Activated CD4-positive, alpha-beta T cell treated with anti-CD3 and anti-CD28 coated beads for 48 hours (primary cell): ENCODE measurements at regions not wholly inside any gene's neighbourhood (a gene's known extent, or its start where the extent isn't known, plus 50 kb on each side); places are given as distances from the start of the nearest gene placed in this dataset.
"Not testable (repeated sequence)": the region's sequence is repeated elsewhere in the genome, so short reads cannot be mapped to it uniquely, and the experiment has no call there.

Experiments
- DNase-seq: peaks from one replicate; pipeline ENCODE4 v3.0.0-alpha.2; 2020

DNA sequence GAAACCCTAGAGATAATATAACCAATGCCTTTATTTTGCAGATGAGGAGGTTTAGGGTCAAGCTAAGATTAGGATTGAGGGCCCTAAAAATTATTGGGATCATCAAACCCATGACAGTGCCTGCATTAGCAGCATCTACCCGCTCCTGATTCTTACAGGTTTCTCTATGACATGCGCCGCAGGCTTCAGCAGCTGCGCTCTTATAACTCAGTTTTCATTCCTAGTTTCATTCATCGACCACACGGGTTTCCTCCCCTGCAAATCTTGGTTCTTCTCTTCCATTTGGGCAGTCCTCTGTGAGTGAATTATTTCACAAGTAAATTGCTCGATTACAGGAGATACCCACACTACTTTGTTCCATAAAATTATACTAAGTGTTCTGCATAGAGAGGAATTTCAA, 137.2 kb downstream of the SLC24A2 start:
- no peak for DNase-seq

DNA sequence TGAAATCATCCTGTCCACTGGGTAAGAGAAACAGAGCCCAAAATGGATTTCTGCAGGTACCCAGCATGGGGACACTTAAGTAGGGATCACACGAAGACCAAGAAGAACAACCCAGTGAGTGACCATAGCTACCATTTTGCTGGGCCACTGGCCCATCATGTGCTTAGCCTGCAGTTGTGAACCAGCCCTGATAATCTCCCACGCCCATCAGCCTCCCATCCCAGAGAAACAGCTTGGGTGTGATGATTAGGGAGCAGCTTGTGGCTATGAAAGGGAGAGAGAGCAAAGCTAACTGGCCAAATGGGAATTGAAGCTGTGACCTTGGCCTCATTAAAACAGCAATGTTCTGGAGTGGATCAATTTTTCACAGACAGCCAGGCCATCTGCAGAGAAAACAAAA, 138.5 kb downstream of the SLC24A2 start:
- DNase-seq = no peak

DNA sequence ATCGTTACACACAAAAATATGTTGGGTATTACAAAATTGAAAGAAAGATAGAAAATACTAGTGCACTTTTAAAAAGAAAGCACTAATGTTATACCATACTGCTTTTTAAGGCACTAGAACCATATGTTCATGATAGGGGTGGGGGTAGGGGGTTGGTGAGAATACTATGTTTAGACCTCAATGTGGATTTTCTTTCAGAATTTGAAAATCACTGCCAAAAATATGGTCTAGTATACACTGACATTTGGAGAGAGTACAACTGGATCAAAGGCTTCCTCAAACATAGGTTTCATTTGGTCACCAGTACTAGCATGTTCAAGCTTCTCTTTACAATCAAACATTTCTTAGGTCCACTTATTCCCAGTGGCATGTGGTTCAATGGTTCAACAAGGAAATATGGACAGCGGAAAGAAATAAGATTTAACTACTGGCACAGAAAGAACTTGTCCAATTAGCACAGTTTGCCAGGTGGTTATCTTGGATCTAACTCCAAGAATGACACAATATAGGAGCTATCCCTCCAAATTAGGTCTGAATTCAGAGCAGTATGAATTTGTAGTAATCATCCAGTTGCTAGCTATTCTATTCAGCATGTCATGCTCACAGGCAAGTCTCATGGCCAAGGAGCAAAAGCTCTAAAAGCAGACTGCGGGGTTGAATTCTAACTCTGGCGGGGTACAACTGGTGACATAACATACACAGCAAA, 139.3 kb downstream of the SLC24A2 start:
- DNase-seq = no peak

DNA sequence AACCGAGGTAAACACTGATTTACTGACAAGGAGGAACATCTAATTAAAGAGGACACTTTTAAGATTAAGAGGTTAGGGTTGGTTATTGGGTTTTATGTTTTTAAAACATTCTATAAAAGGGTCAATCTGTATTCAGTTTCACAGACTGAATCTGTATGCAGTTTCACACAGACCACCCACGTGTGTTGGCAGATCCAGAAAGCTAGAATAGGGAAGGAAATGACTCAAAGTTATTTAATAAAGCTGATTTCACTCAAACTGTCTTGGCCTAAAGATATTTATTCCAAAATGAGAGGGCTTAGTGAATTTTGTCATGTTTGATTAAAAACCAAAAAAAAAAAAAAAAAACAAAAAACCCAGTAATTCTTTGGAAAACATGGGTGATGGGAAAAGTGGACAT, 140.2 kb downstream of the SLC24A2 start:
- no peak for DNase-seq

DNA sequence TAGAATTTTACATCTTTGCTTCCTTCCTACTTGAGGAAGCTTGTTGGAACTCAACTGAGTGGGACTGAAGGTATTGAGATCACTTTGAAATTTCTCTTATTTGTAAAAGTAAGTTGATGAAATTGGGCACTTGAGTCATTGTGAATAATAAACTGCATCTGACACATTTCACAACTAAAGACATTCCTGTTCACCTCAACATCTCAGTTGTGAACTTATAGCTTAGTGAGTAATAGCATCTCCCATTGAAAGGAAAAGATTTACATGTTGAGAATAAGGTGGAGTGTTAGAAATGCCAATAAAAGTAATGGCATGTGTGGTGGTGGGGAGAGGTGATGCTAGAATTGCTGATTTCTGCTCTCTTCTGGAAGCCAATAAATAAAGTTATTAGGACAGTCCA, 145.0 kb downstream of the SLC24A2 start:
- no peak for DNase-seq

DNA sequence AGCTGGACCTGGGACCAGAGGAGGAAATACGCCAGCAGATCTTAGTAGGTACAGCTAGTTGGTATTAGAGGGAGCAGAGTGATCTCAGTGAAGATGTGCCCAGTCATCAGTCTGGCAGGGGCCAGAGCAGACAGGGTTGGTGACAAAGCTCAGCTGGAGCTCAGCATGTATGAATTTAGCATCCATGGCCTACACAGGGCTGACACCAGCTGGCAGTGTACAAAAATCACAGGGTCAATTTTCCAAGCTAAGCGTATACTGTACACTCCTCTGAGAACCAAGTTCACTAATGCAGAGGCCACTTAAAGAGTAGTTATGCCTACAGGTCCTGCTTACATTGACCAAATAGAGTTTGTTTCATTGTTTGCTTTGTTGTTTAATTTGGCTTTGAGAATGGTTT, 146.6 kb downstream of the SLC24A2 start:
- no peak for DNase-seq

DNA sequence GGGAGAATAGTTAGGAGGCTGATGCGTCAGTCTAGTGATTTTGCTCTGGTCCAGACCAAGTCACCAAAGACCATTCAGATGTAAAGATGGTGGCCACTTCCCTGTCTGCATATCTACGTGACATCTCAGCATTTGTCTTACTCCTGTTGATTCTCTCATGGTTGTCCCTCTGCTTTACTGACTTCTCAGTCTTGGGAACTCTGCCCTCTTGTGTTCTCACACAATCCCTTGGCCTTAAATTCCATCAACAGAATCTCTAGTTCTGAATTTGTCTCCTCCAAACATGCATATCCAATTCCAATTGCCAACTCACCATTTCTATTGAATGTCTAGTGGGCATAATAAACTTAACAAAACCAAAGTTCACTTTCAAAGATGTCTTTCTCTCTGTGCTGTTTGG, 147.8 kb downstream of the SLC24A2 start:
- DNase-seq = no peak

DNA sequence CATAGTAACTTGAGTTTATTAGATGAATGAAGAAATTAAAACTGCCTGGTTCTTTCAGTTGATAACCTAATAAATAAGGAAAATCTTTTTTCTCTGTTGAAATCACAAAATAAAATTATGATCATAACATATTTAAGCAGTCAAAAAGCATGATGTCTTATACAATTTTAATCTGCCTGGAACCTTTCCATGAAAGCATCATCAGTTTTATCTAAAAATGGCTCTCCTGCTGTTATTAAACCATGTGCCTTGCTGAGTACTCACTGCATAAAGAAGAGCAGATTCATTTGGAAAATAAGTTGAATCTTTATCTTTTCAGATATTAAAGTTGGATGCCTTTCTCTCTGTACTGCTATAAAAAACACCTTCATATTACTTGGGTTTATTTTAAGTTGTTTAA, 148.8 kb downstream of the SLC24A2 start:
- DNase-seq = no peak

DNA sequence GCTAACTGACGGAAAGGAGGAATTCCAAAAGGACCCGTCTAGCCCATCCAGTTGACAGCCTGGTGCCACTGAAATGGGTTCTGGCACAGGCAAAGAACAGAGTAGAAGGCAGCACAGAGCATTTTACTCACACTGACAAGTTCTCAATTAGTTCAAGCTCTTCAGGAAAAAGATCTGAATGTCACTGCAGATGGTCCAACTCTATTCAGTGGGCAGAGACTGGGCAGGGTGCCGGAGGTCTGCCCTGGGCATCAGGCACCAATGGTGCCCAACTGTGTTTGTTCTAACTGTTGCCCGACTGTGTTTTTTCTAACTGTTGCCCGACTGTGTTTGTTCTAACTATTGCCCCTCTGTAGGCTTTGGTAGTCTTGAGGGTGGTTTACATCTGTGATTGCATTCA, 151.8 kb downstream of the SLC24A2 start:
- DNase-seq = no peak

DNA sequence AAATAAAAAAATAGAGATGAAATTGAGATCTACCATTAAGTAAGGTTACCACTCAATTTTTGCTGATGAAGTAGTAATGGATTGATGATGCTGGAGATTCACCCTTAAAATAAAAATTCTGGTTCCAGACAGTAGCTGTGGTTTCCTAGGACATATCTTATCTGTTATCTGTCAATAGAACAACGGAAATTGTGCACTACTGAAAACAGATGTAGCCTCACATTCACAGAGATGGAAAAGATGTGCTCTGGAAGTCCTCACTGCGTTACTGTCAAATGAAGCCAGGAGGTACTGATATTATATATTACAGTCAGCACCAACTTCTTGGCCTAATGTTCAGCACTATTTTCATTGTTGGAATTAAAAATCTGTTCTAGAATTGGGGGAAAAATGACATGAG, 154.0 kb downstream of the SLC24A2 start:
- no peak for DNase-seq

DNA sequence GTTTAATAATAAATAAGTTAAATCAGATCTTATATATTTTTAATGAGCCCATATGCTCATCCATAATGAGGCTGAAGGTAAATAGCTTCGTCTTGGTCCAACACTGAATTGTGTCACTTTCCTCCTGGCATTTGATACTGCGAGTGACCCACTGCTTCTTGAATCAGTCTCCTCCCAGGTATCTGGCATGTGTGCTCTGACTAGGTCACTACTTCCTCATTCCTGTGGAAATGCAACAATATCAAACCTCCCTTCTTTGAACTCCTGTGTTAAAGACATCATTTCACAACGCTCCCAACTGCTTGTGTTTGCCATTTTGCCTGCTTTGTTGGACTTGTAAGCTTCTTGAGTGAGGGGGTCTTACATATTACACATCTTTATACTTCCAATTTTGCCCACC, 157.7 kb downstream of the SLC24A2 start:
- DNase-seq = no peak

DNA sequence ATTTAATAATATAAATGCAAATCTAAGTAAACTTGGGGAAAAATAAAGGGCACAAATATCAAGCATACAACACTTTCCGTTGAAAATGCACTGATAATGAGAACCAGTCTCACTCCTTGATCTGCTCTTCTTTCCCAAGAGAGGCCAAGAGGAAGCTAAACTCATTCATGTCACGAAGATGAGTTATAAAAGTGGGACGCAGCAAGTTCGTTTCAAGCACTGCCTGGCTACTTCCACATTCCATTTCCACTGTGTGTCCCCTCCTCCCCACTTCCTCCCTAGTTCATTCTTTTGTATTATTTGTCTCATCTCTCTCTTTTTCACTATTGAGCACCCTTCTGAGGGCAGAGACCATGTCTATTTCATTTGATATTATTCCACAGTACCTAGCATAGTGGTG, 158.1 kb downstream of the SLC24A2 start:
- DNase-seq = no peak

DNA sequence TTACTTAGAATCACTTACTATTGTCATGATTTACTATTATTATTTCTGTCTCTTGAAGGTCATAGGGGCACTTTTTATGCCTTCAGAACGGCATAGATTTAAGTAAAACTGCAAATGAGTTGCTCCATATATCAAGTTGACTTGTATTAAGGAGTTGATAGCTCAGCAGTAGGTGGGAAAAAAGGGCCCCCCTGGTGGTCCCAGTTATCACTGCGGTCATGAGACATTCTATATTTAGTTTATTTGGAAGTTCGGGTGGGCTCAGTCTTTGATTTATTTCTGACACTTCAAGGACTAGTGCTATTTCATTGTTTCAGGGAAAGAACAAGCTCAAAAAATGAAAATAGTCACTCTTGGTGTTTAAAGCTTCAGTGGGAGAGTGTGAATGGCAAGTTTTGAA, 159.3 kb downstream of the SLC24A2 start:
- DNase-seq = no peak

DNA sequence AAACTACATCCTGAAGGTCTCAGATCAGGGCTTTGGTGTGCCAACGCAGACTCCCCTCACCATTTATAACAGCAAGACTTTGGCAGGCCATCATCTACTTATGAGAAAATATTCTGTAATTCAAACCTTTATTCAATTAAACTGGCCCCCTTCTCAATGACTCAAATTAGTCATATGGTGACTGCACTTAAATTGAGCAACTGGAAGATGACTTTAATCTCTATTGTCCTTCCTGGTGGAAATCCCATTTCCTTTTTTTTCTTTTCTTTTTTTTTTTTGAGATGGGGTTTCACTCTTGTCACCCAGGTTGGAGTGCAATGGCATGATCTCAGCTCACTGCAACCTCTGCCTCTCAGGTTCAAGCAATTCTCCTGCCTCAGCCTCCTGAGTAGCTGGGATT, 163.4 kb downstream of the SLC24A2 start:
- DNase-seq = not testable (repeated sequence)

DNA sequence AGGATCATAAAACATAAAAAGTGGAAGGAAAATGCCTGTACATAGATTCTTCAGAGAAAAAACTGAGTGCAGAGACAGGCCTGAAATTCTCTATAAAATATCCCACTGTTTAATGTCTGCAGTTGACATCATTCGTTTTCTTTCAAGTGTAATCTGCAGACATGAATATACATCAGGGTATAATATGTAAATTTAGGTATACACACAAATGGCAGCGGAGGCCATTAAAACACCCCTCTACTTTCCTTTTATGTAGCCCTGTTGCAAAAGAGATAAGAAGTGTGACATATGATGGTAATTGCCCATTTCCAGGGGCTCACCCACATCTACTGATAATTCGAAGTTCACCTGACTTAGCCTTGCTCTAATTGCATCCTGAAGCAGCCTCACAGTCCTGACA, 164.3 kb downstream of the SLC24A2 start:
- no peak for DNase-seq

DNA sequence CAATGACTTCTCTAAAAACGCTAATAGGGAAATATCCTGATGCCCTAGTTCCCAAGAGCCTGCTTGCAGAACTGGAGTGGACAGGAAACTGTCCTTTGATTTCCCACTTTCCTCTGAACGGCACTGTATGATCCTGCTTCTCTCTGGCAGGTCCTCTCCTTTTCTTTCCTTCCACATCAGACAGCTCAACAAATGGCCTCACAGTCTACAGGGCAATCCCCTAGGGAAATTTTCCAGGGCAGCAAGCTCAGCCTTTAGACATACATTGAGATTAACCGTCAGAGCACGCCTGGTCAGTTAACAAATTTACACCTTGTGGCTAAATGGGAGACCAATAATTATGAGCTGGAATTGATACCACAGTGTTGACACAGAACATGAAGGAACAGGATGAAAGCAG, 164.9 kb downstream of the SLC24A2 start:
- no peak for DNase-seq

DNA sequence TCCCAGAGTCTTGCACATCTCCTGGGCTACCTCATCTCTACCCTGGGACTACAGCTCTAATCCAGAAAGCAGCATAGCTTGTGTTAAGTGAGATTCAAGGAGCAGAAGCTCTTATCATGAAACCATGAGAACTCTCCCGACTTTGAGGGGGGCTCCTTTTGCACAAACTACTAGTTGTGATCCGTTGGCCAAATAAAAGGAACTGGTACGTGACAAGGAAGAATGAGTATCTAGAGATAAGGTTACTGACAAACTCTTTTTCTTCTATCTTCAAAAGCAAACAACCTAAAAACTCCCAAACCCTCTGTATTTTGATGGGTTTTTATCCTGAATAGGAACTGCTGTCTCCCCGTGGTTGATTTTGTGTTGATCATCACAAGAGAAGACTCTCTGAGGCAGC, 168.5 kb downstream of the SLC24A2 start:
- no peak for DNase-seq

DNA sequence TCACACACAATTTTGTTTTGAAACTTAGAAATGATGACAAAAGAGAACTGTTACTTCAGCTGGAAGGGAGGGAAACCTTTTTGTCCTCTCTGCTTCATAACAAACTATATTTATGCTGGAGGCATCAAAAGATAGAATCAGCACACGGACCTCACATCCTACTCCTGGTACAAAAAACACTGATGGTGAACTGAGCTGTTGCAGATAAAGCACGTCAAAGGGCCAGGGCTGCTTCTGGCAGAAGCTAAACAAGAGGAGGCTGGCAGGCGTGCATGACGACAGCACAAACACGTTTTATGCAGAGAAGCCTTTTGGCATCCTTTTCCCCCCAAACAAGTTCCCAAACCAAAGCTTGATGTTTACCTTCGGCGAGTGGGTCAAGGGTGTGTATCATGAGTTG, 169.6 kb downstream of the SLC24A2 start:
- DNase-seq = no peak

DNA sequence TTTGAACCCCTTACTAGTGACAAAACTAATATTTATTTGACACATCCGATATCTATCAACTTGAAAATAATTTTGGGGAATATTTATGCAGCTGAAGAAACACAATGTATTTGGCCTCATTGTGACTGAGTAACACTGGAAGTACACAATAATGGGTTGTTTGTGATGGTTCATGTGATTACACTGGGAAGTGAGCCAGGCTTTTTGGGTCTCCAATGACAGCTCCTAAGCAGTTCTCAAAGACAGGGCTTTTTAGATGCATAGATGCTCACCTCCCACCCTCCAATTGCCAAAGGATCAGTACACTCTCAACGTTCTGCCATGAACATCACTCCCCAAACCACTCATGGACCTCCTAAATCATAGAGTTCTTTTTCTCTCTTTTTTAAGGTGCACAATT, 170.0 kb downstream of the SLC24A2 start:
- no peak for DNase-seq

DNA sequence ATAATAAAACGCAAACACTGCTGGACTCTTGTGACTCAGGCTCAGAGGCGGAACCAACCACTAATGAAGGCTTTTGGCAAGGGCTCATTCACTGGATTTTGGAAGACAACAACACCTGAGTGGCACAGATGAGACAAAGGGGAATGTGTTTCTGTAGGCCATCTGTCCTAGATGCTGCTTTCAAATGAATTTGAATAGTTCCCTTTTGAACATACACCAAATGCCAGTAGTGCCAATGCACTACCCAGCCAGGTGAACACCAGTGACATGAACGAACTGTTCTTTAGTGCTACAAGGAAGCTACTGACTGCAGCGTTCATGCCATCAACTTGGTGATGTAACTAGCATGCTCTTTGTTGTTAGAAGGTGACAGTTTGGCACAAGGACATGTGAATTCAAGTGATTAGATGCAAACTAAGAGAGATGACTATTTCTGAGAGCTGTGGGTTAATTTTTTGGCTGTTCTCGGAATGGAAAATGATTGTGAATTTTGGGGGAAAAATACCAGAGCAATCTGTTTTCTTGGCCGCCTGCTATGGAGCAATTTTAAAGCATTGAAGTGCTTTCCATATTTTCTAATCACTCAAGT, 173.7 kb downstream of the SLC24A2 start:
- no peak for DNase-seq

DNA sequence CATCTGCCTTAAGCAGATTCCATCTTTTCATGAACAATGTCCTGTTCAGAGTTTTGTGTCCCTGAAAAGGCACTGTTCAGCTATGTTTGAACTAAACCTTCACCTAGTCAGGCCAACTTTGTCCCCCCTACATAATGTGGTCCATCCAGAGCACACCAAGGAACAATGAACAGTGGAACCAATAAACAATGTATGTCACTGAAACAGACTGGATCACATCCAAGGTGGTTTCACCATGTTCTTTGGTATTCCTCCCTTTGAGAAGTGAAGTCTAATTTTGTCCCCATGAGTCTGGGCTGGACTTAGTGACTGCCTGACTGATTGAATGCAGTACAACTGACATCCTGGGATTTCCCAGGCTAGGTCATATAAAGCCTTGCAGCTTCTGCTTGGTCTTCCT, 174.5 kb downstream of the SLC24A2 start:
- DNase-seq = no peak

DNA sequence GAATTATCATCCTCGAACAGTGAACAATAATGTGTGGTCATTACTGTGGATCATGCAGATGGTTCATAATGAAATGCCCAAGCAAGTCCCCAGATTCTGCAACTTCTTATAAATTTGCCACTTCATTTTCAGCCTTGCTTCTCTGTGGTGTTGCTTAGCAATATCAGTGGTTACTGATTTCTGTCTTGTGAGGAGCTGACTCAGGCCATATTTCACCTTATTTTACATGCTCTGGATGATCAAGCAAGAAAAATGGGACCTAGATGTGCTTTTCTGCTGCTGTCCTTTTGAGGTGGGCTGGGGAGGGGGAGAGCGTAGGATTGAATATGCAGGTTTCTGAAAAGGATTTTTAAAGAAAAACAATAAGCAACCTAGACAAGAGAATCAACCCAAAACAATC, 188.3 kb downstream of the SLC24A2 start:
- DNase-seq = no peak

DNA sequence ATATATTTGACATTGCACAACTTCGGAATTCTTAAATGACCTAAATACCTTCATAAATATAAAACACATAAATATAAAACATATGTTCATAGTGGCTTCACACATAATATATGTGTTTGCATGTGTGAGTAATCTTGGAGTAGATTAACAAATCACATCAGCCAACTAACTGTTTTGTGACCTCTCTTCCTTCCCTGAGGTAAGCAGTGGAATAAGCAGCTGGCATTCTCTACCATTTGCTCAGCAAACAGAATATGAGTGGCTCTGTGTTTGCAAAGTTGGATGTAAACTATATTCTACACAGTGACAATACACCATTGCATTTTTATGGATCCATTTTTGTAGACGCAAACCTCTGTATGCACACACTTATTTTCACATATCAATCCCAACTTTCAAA, 189.9 kb downstream of the ACER2 start:
- no peak for DNase-seq

DNA sequence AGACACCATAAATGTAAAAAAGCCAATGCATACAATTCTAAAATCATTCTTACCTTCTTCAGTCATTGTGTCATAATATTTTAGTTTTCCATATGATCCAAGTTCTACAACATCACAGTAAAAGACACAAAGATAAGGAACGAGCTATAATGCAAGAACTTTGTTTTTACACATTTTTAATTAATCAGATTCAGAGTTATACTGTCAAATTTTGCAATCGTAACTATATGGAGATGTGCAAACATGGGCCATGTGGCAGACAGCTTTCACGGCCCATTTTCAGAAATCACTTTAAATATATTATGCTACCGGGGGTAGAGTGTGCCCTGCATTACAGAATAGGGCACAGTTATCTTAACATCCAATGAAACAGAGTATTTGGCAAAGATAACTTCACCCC, 188.4 kb downstream of the ACER2 start:
- DNase-seq = no peak

DNA sequence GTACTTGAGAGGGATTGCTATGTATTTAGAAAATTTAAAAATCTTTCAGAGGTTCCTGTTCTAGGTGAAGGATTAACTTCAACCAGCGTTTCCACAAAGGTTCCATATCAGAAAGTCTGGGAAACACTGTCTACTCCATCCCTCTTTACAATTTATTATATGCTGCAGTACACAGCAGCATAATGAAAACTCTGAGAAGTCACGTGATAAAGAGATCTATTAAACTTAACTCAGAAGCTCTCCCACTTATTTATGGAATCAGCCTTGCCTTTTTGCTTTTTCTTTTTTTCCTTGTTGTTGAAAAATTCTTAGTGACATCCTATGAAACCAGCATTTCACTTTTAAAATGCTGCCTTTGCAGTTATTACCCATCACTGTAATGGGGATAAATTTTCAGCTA, 186.2 kb downstream of the ACER2 start:
- DNase-seq = no peak
